ENCODE measurements at regions not wholly inside any gene's neighbourhood (a gene's known extent, or its start where the extent isn't known, plus 50 kb on each side); places are given as distances from the start of the nearest gene placed in this dataset.
A peak's percentile ranks its signal among the peaks of the same experiment; 100 is the strongest.

DNA sequence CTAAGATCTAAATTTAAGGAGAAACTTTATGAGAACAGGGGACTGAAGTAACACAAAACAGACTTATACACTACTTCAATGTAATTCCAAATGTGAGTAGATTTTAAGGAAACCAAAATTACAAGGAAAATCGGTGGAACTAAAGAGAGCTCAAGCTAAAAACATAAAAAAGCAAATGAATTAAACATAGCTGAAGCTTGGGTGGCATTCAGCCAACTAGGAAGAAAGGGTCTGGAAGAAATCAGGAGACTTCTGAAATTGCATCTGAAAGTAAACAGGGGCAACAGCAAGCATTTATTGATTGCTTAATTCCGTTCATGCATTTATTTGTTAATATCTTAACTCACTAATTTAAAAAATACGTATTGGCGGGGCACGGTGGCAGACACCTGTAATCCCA, 727.3 kb upstream of the PKDCC start:
- Histone ChIP-seq H2BK12ac (ENCODE audit: low read length) (no peak overlapping the region), H2AFZ (ENCODE audit: insufficient read depth, low read length, poor library complexity) (no peak overlapping the region), H3K9ac (ENCODE audit: low read length) (no peak overlapping the region), H3K27ac (ENCODE audit: low read depth, low read length) (no peak overlapping the region), H2BK120ac (ENCODE audit: insufficient read depth, low read length, poor library complexity) (no peak overlapping the region), H4K12ac (ENCODE audit: low read depth, low read length) (no peak overlapping the region), H3K4me2 (ENCODE audit: low read length) (no peak overlapping the region), H3K18ac (ENCODE audit: low read length) (no peak overlapping the region), H3K4ac (ENCODE audit: low read depth, low read length) (no peak overlapping the region), H3K27me3 (ENCODE audit: insufficient read depth, low read length) (no peaks in the 10 kb centered on the region), H3K14ac (ENCODE audit: low read length) (no peak overlapping the region), H3K4me3 (ENCODE audit: low read depth, low read length) (no peak overlapping the region), H3K79me1 (ENCODE audit: low read length) (no peaks in the 10 kb centered on the region), H3K36me3 (ENCODE audit: control insufficient read depth in 1 of 2, insufficient read depth in 2 of 2, low read length in 2 of 2) (no peaks in the 10 kb centered on the region), H2AK5ac (ENCODE audit: low read length) (no peak overlapping the region), H4K91ac (ENCODE audit: low read depth, low read length) (no peak overlapping the region), H3K79me2 (ENCODE audit: control insufficient read depth, insufficient read depth, low read length, poor library complexity) (no peaks in the 10 kb centered on the region), H3K23ac (ENCODE audit: low read length) (no peak overlapping the region), H4K8ac (ENCODE audit: low read depth, low read length) (no peak overlapping the region), H3K9me3 (ENCODE audit: insufficient read depth, low read depth, low read length) (no peaks in the 10 kb centered on the region), H2BK5ac (ENCODE audit: low read depth, low read length, poor library complexity) (no peak overlapping the region), H3K4me1 (ENCODE audit: control insufficient read depth in 1 of 2, insufficient read depth in 2 of 2, low read length in 2 of 2) (no peaks in the 10 kb centered on the region)
- no peak for DNase-seq
- WGBS (ENCODE audit: extremely low coverage, insufficient coverage, insufficient read length) = no CpG with 5 or more reads among the region's 5 CpGs

DNA sequence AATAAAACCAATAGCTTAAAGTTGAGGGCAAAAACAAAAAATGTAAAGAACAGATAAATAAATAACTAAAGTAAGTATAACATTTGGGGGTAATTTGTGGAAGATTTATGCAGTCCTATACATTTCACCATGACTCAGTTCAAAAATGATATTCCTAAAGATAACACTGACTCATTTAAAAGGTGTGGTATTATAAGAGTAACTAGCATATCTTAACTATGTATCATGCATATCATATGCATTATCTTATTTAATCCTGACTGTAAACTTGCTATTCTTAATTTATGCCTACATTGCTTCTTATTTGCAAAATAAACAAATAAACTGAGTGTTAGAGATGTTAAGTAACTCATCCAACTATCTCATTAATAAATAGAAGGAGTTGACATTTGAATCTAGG, 726.5 kb upstream of the PKDCC start:
- Histone ChIP-seq H3K23ac (ENCODE audit: low read length) (no peak overlapping the region), H2AK5ac (ENCODE audit: low read length) (no peak overlapping the region), H3K9ac (ENCODE audit: low read length) (no peak overlapping the region)

DNA sequence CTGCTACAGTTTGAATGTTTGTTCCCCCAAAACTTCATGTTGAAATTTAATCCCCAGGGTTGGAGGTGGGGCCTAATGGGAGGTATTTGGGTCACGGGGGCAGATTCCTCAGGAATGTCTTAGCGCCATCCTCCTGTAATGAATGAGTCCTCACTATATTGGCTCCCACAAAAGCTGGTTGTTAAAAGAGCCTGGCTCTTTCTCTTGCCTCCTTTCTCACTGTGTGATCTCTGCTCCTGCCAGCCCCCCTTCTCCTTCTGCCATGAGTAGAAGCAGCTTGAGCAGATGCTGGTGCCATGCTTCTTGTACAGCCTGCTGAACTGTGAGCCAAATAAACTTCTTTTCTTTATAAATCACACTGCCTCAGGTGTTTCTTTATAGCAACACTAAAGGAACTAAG, 721.0 kb upstream of the PKDCC start:
- Histone ChIP-seq H2BK120ac (ENCODE audit: insufficient read depth, low read length, poor library complexity) (no peak overlapping the region), H3K79me1 (ENCODE audit: low read length) (no peaks in the 10 kb centered on the region), H3K4ac (ENCODE audit: low read depth, low read length) (no peak overlapping the region), H3K27ac (ENCODE audit: low read depth, low read length) (no peak overlapping the region), H4K8ac (ENCODE audit: low read depth, low read length) (no peak overlapping the region), H3K4me3 (ENCODE audit: low read depth, low read length) (no peak overlapping the region), H3K9me3 (ENCODE audit: insufficient read depth, low read depth, low read length) (no peaks in the 10 kb centered on the region), H3K23ac (ENCODE audit: low read length) (no peak overlapping the region), H4K91ac (ENCODE audit: low read depth, low read length) (no peak overlapping the region), H3K4me2 (ENCODE audit: low read length) (no peak overlapping the region), H3K27me3 (ENCODE audit: insufficient read depth, low read length) (no peaks in the 10 kb centered on the region), H2AK5ac (ENCODE audit: low read length) (no peak overlapping the region), H3K9ac (ENCODE audit: low read length) (no peak overlapping the region), H3K18ac (ENCODE audit: low read length) (no peak overlapping the region), H3K79me2 (ENCODE audit: control insufficient read depth, insufficient read depth, low read length, poor library complexity) (no peaks in the 10 kb centered on the region), H2AFZ (ENCODE audit: insufficient read depth, low read length, poor library complexity) (no peak overlapping the region), H2BK5ac (ENCODE audit: low read depth, low read length, poor library complexity) (no peak overlapping the region), H4K12ac (ENCODE audit: low read depth, low read length) (no peak overlapping the region), H3K36me3 (ENCODE audit: control insufficient read depth in 1 of 2, insufficient read depth in 2 of 2, low read length in 2 of 2) (no peaks in the 10 kb centered on the region), H2BK12ac (ENCODE audit: low read length) (no peak overlapping the region), H3K14ac (ENCODE audit: low read length) (no peak overlapping the region), H3K4me1 (ENCODE audit: control insufficient read depth in 1 of 2, insufficient read depth in 2 of 2, low read length in 2 of 2) (no peaks in the 10 kb centered on the region)
- WGBS (ENCODE audit: extremely low coverage, insufficient coverage, insufficient read length) = no CpG with 5 or more reads among the region's 2 CpGs
- no peak for DNase-seq

More for the DNA sequence above, 726.5 kb upstream of the PKDCC start:
- Histone ChIP-seq H3K9me3 (ENCODE audit: insufficient read depth, low read depth, low read length) (no peaks in the 10 kb centered on the region), H3K4ac (ENCODE audit: low read depth, low read length) (no peak overlapping the region), H3K27me3 (ENCODE audit: insufficient read depth, low read length) (no peaks in the 10 kb centered on the region), H2AFZ (ENCODE audit: insufficient read depth, low read length, poor library complexity) (no peak overlapping the region), H4K8ac (ENCODE audit: low read depth, low read length) (no peak overlapping the region), H3K27ac (ENCODE audit: low read depth, low read length) (no peak overlapping the region), H4K12ac (ENCODE audit: low read depth, low read length) (no peak overlapping the region), H3K4me3 (ENCODE audit: low read depth, low read length) (no peak overlapping the region), H3K79me1 (ENCODE audit: low read length) (no peaks in the 10 kb centered on the region), H3K18ac (ENCODE audit: low read length) (no peak overlapping the region), H3K79me2 (ENCODE audit: control insufficient read depth, insufficient read depth, low read length, poor library complexity) (no peaks in the 10 kb centered on the region), H3K4me1 (ENCODE audit: control insufficient read depth in 1 of 2, insufficient read depth in 2 of 2, low read length in 2 of 2) (no peaks in the 10 kb centered on the region), H4K91ac (ENCODE audit: low read depth, low read length) (no peak overlapping the region), H3K14ac (ENCODE audit: low read length) (no peak overlapping the region), H2BK120ac (ENCODE audit: insufficient read depth, low read length, poor library complexity) (no peak overlapping the region), H3K36me3 (ENCODE audit: control insufficient read depth in 1 of 2, insufficient read depth in 2 of 2, low read length in 2 of 2) (no peaks in the 10 kb centered on the region), H3K4me2 (ENCODE audit: low read length) (no peak overlapping the region), H2BK12ac (ENCODE audit: low read length) (no peak overlapping the region), H2BK5ac (ENCODE audit: low read depth, low read length, poor library complexity) (no peak overlapping the region)
- DNase-seq = peak in 1 of 2 donors; percentile 50

DNA sequence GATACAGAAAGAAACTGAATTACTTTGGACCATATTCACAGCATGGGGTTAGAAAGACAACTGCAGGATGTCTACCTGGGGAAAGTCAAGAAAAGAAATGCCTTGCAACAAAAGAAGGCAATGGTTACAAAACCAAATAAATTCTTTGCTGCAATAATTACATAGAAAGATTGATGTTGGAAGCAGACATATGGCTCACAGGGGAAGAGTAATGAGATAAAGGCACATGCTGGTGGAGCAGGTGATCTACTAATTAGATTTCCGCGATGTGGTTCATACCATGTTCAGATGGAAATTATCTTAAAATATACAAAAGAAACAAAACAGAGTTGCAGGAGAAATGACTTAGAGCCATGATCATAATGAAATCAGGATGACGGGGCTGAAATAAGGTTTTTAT, 718.8 kb upstream of the PKDCC start:
- H3K4me2 ChIP-seq (ENCODE audit: low read length) = no peak overlapping the region
- no peaks in the 10 kb centered on the region for H3K27me3 ChIP-seq (ENCODE audit: insufficient read depth, low read length)
- H2BK120ac ChIP-seq (ENCODE audit: insufficient read depth, low read length, poor library complexity) = no peak overlapping the region
- no peak overlapping the region for H3K27ac ChIP-seq (ENCODE audit: low read depth, low read length)
- no peak overlapping the region for H3K18ac ChIP-seq (ENCODE audit: low read length)
- H3K4me1 ChIP-seq (ENCODE audit: control insufficient read depth in 1 of 2, insufficient read depth in 2 of 2, low read length in 2 of 2) = no peaks in the 10 kb centered on the region
- no peak overlapping the region for H2AK5ac ChIP-seq (ENCODE audit: low read length)
- no peak overlapping the region for H4K12ac ChIP-seq (ENCODE audit: low read depth, low read length)
- H3K9me3 ChIP-seq (ENCODE audit: insufficient read depth, low read depth, low read length) = no peaks in the 10 kb centered on the region
- no peak overlapping the region for H3K9ac ChIP-seq (ENCODE audit: low read length)
- no peak overlapping the region for H3K4ac ChIP-seq (ENCODE audit: low read depth, low read length)
- no peak overlapping the region for H4K91ac ChIP-seq (ENCODE audit: low read depth, low read length)
- no peak overlapping the region for H3K23ac ChIP-seq (ENCODE audit: low read length)
- no peaks in the 10 kb centered on the region for H3K79me1 ChIP-seq (ENCODE audit: low read length)
- DNase-seq = no peak
- no peak overlapping the region for H3K14ac ChIP-seq (ENCODE audit: low read length)
- no peak overlapping the region for H2BK12ac ChIP-seq (ENCODE audit: low read length)
- no peaks in the 10 kb centered on the region for H3K36me3 ChIP-seq (ENCODE audit: control insufficient read depth in 1 of 2, insufficient read depth in 2 of 2, low read length in 2 of 2)
- H2BK5ac ChIP-seq (ENCODE audit: low read depth, low read length, poor library complexity) = no peak overlapping the region
- H3K79me2 ChIP-seq (ENCODE audit: control insufficient read depth, insufficient read depth, low read length, poor library complexity) = no peaks in the 10 kb centered on the region
- no peak overlapping the region for H2AFZ ChIP-seq (ENCODE audit: insufficient read depth, low read length, poor library complexity)
- no peak overlapping the region for H4K8ac ChIP-seq (ENCODE audit: low read depth, low read length)
- no peak overlapping the region for H3K4me3 ChIP-seq (ENCODE audit: low read depth, low read length)
- no CpG with 5 or more reads among the region's 3 CpGs for WGBS (ENCODE audit: extremely low coverage, insufficient coverage, insufficient read length)

Measured in trophoblast cell (in vitro differentiated cells and primary cell).